MCF 10A (cell line): ENCODE measurements at regions not wholly inside any gene's neighbourhood (a gene's known extent, or its start where the extent isn't known, plus 50 kb on each side); places are given as distances from the start of the nearest gene placed in this dataset.

Experiments
- BruUV-seq: library from RNA; stranded (reverse); fragments of 400-500 nt; replicated peaks from 2 replicates; lab custom pipeline; 2021; lab: Mats Ljungman, UMichigan
- CTCF ChIA-PET: fragments of 300-600 bp; sonication (Branson Sonifier 250); formaldehyde crosslinking; extraction: SDS; loops from one replicate; lab custom pipeline; 2021; ENCODE audit warnings: antibody characterized with exemption, inconsistent platforms; lab: Yijun Ruan, JAX
- POLR2A ChIA-PET: fragments of 300-600, 350-650 bp; sonication (Branson Sonifier 250); formaldehyde crosslinking; extraction: SDS; loops from one replicate; lab custom pipeline; 2020; ENCODE audit warnings: antibody characterized with exemption, inconsistent platforms; lab: Yijun Ruan, JAX
- DNase-seq: peaks from one replicate; pipeline ENCODE4 v3.0.0-alpha.2; 2018; ENCODE audit not compliant: unreplicated experiment
- H3K27ac Mint-ChIP-seq: one replicate; pipeline ENCODE4 v1.8.0; 2022; ENCODE audit warnings: mild to moderate bottlenecking, low read depth, mixed read lengths; ENCODE audit not compliant: unreplicated experiment
- H3K27me3 Mint-ChIP-seq: one replicate; pipeline ENCODE4 v1.8.0; 2022; ENCODE audit warnings: mixed read lengths; ENCODE audit not compliant: insufficient read depth, unreplicated experiment
- H3K36me3 Mint-ChIP-seq: one replicate; pipeline ENCODE4 v1.8.0; 2022; ENCODE audit warnings: mild to moderate bottlenecking, moderate library complexity, mixed read lengths; ENCODE audit not compliant: insufficient read depth, unreplicated experiment
- H3K4me1 Mint-ChIP-seq: one replicate; pipeline ENCODE4 v1.8.0; 2022; ENCODE audit warnings: mixed read lengths; ENCODE audit not compliant: insufficient read depth, unreplicated experiment
- H3K4me3 Mint-ChIP-seq: one replicate; pipeline ENCODE4 v1.8.0; 2022; ENCODE audit warnings: mild to moderate bottlenecking, moderate library complexity, mixed read lengths; ENCODE audit not compliant: unreplicated experiment
- H3K9me3 Mint-ChIP-seq: one replicate; pipeline ENCODE4 v1.8.0; 2022; ENCODE audit warnings: mixed read lengths; ENCODE audit not compliant: unreplicated experiment
- CTCF ChIP-seq: fragments of 200-600 bp; IDR thresholded peaks from one replicate; pipeline ENCODE4 v1.8.0; 2022; ENCODE audit warnings: antibody characterized with exemption, mild to moderate bottlenecking; ENCODE audit not compliant: unreplicated experiment
- intact Hi-C: fragments of 100-400 bp; cut with micrococcal nuclease; formaldehyde crosslinking; loops from 2 replicates; pipeline ENCODE4 v1.14.1; 2022

GRCh38 chr1:244301595-244302130 is 150.0 kb downstream of the ADSS2 start:
- CTCF ChIA-PET, result interaction anchor here (0.6 to 5.3 kb wide), 9 partner anchors 9 to 1876 kb away, joined by 3 to 119 read pairs (median 3); no protein-coding TSS in a partner anchor
- Mint-ChIP-seq H3K9me3 (no peaks in the 10 kb centered on the region), H3K36me3 (no peaks in the 10 kb centered on the region), H3K4me3 (no peak overlapping the region), H3K27me3 (no peaks in the 10 kb centered on the region), H3K4me1 (peaks cover 40% of the 10 kb centered on the region), H3K27ac (peak overlapping the region; percentile 11)
- DNase-seq, result no peak
- POLR2A ChIA-PET, result interaction anchor here (1.0 to 1.4 kb wide), 2 partner anchors 12 to 24 kb away, joined by 3 to 4 read pairs; no protein-coding TSS in a partner anchor
- TF ChIP-seq CTCF, result no peak
- intact Hi-C loops, result loop anchor here (5.0 kb wide), 1 partner anchor 71 kb away; no protein-coding TSS in a partner anchor
- no TSS peak for BruUV-seq

- intact Hi-C loops, result loop anchor here (1.0 to 5.0 kb wide), 2 partner anchors 69 to 149 kb away; no protein-coding TSS in a partner anchor
- peaks cover 40% of the 10 kb centered on the region for H3K4me1 Mint-ChIP-seq
- DNase-seq, result peak; percentile 77
- ChIA-PET CTCF (interaction anchor here (0.6 to 5.3 kb wide), 18 partner anchors 8 to 1279 kb away, joined by 3 to 48 read pairs (median 3); no protein-coding TSS in a partner anchor), POLR2A (interaction anchor here (0.6 to 2.7 kb wide), 20 partner anchors 9 to 959 kb away, joined by 3 to 34 read pairs (median 4); no protein-coding TSS in a partner anchor)
- no peak for TF ChIP-seq CTCF
- H3K4me3 Mint-ChIP-seq, result no peak overlapping the region
- no peaks in the 10 kb centered on the region for H3K9me3 Mint-ChIP-seq
- BruUV-seq, result no TSS peak
- H3K27ac Mint-ChIP-seq, result peak overlapping the region; percentile 11
- no peaks in the 10 kb centered on the region for H3K36me3 Mint-ChIP-seq
- no peaks in the 10 kb centered on the region for H3K27me3 Mint-ChIP-seq
These were observed 148.7 kb downstream of the ADSS2 start for GRCh38 chr1:244302876-244303609.

GRCh38 chr1:244303610-244303969 is 148.1 kb downstream of the ADSS2 start:
- TF ChIP-seq CTCF, result no peak
- no peaks in the 10 kb centered on the region for H3K9me3 Mint-ChIP-seq
- H3K4me1 Mint-ChIP-seq, result peaks cover 40% of the 10 kb centered on the region
- CTCF ChIA-PET, result interaction anchor here (0.8 to 2.5 kb wide), 10 partner anchors 9 to 966 kb away, joined by 3 to 11 read pairs (median 4); no protein-coding TSS in a partner anchor
- POLR2A ChIA-PET, result interaction anchor here (0.6 to 2.7 kb wide), 17 partner anchors 14 to 960 kb away, joined by 3 to 34 read pairs (median 4); no protein-coding TSS in a partner anchor
- peak; percentile 42 for DNase-seq
- intact Hi-C loops, result loop anchor here (1.0 to 5.0 kb wide), 2 partner anchors 69 to 149 kb away; no protein-coding TSS in a partner anchor
- peak overlapping the region; percentile 11 for H3K27ac Mint-ChIP-seq
- BruUV-seq, result no TSS peak
- H3K36me3 Mint-ChIP-seq, result no peaks in the 10 kb centered on the region
- peak overlapping the region; percentile 45 for H3K4me3 Mint-ChIP-seq
- no peaks in the 10 kb centered on the region for H3K27me3 Mint-ChIP-seq

GRCh38 chr1:244304156-244304555 is 147.6 kb downstream of the ADSS2 start:
- H3K36me3 Mint-ChIP-seq, result no peaks in the 10 kb centered on the region
- no peaks in the 10 kb centered on the region for H3K27me3 Mint-ChIP-seq
- POLR2A ChIA-PET, result interaction anchor here (0.6 to 2.7 kb wide), 14 partner anchors 15 to 313 kb away, joined by 3 to 34 read pairs (median 4); no protein-coding TSS in a partner anchor
- H3K9me3 Mint-ChIP-seq, result no peaks in the 10 kb centered on the region
- intact Hi-C loops, result loop anchor here (5.0 kb wide), 1 partner anchor 68 kb away; no protein-coding TSS in a partner anchor
- no peak for TF ChIP-seq CTCF
- H3K4me3 Mint-ChIP-seq, result peak overlapping the region; percentile 45
- peaks cover 38% of the 10 kb centered on the region for H3K4me1 Mint-ChIP-seq
- CTCF ChIA-PET, result interaction anchor here (0.8 to 2.5 kb wide), 10 partner anchors 8 to 967 kb away, joined by 3 to 11 read pairs (median 4); no protein-coding TSS in a partner anchor
- BruUV-seq, result no TSS peak
- DNase-seq, result peak; percentile 90
- H3K27ac Mint-ChIP-seq, result peak overlapping the region; percentile 11
